Hepatocyte (in vitro differentiated cells): ENCODE measurements at regions not wholly inside any gene's neighbourhood (a gene's known extent, or its start where the extent isn't known, plus 50 kb on each side); places are given as distances from the start of the nearest gene placed in this dataset.

Source experiments
- DNase-seq: peaks from one replicate; pipeline ENCODE4 v3.0.0-alpha.2; 2016; ENCODE audit warnings: low spot score
- H2AFZ ChIP-seq: fragments of 200-600 bp; sonication (generic); 2 replicates; pipeline ENCODE4 v1.6.0; 2016; ENCODE audit warnings: antibody characterized with exemption, mild to moderate bottlenecking
- H3K27ac ChIP-seq: fragments of 200-600 bp; sonication (generic); 2 replicates; pipeline ENCODE4 v1.5.1; 2016; ENCODE audit warnings: mild to moderate bottlenecking
- H3K27me3 ChIP-seq: fragments of 200-600 bp; sonication (generic); 2 replicates; pipeline ENCODE4 v1.6.1; 2016
- H3K36me3 ChIP-seq: fragments of 200-600 bp; sonication (generic); replicated peaks from 2 replicates; pipeline ENCODE4 v1.5.1; 2016; ENCODE audit warnings: low read depth; ENCODE audit not compliant: insufficient read depth
- H3K4me1 ChIP-seq: fragments of 200-600 bp; sonication (generic); 2 replicates; pipeline ENCODE4 v1.5.1; 2016; ENCODE audit warnings: mild to moderate bottlenecking, moderate library complexity; ENCODE audit not compliant: insufficient read depth
- H3K4me2 ChIP-seq: fragments of 200-600 bp; sonication (generic); 2 replicates; pipeline ENCODE4 v1.6.0; 2016
- H3K4me3 ChIP-seq: fragments of 200-600 bp; sonication (generic); 2 replicates; pipeline ENCODE4 v1.5.1; 2016; ENCODE audit warnings: mild to moderate bottlenecking
- H3K79me2 ChIP-seq: fragments of 200-600 bp; sonication (generic); 2 replicates; pipeline ENCODE4 v1.6.0; 2017; ENCODE audit warnings: mild to moderate bottlenecking
- H3K9me2 ChIP-seq: fragments of 200-600 bp; sonication (generic); replicated peaks from 2 replicates; pipeline ENCODE4 v1.6.0; 2017; ENCODE audit warnings: mild to moderate bottlenecking; ENCODE audit not compliant: insufficient read depth
- H3K9me3 ChIP-seq: fragments of 200-600 bp; sonication (generic); 2 replicates; pipeline ENCODE4 v1.5.1; 2016; ENCODE audit warnings: low read depth, mild to moderate bottlenecking
- H4K20me1 ChIP-seq: fragments of 200-600 bp; sonication (generic); 2 replicates; pipeline ENCODE4 v1.6.0; 2016; ENCODE audit warnings: mild to moderate bottlenecking; ENCODE audit not compliant: insufficient read depth, poor library complexity, severe bottlenecking
- EZH2 ChIP-seq: fragments of 200-600 bp; sonication (generic); IDR thresholded peaks from 2 replicates; pipeline ENCODE4 v1.6.1; 2016; ENCODE audit warnings: antibody characterized with exemption, mild to moderate bottlenecking, borderline replicate concordance
- EZH2phosphoT487 ChIP-seq: fragments of 200-600 bp; sonication (generic); IDR thresholded peaks from one replicate; pipeline ENCODE4 v1.6.1; 2018; ENCODE audit warnings: antibody characterized with exemption, mild to moderate bottlenecking, low read depth, moderate library complexity; ENCODE audit not compliant: unreplicated experiment, severe bottlenecking
- WGBS: methylation state at CpG from one replicate; pipeline ENCODE4 v1.1.6; 2016; ENCODE audit warnings: low lambda C conversion rate; ENCODE audit errors: missing lambda C conversion rate; 5-methylcytosine and 5-hydroxymethylcytosine counted together
- TF ChIP-seq, protein P1 (sequence below): fragments of 200-600 bp; sonication (generic); IDR thresholded peaks from 2 replicates; pipeline ENCODE4 v1.5.1; 2016; ENCODE audit warnings: antibody characterized with exemption, mild to moderate bottlenecking; ENCODE audit not compliant: poor library complexity

DNA sequence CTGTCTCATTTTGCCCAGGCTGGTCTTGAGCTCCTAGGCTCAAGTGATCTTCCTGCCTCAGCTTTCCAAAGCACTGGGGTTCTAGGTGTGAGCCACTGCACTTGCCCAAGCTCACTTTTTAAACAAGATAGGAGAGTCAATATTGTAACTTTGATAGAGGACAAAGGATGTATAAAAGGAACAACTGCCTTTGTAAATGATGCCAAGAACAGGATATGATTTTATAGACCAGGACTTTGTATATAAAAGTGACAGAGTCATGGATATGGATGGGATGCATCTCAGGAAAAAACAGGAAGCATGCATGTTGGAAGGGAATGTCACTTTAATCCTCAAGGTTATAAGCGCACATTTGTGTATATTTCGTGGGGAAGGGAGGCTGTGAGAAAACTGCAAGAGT is 338.4 kb downstream of the PRL start:
- no peak for DNase-seq
- no peaks in the 10 kb centered on the region for H3K27me3 ChIP-seq
- no peaks in the 10 kb centered on the region for H3K36me3 ChIP-seq
- WGBS, result 85% methylated on average over 2 of the region's 2 CpGs
- no peak overlapping the region for H3K4me2 ChIP-seq
- peaks cover 10% of the 10 kb centered on the region for H3K4me1 ChIP-seq
- H3K9me2 ChIP-seq, result no peaks in the 10 kb centered on the region
- H3K79me2 ChIP-seq, result no peaks in the 10 kb centered on the region
- H3K27ac ChIP-seq, result no peak overlapping the region
- H3K9me3 ChIP-seq, result no peaks in the 10 kb centered on the region
- no peaks in the 10 kb centered on the region for H4K20me1 ChIP-seq
- H2AFZ ChIP-seq, result no peak overlapping the region
- no peak overlapping the region for H3K4me3 ChIP-seq
- TF ChIP-seq EZH2phosphoT487 (no peak), EZH2 (no peak)
- TF ChIP-seq, protein P1, sequence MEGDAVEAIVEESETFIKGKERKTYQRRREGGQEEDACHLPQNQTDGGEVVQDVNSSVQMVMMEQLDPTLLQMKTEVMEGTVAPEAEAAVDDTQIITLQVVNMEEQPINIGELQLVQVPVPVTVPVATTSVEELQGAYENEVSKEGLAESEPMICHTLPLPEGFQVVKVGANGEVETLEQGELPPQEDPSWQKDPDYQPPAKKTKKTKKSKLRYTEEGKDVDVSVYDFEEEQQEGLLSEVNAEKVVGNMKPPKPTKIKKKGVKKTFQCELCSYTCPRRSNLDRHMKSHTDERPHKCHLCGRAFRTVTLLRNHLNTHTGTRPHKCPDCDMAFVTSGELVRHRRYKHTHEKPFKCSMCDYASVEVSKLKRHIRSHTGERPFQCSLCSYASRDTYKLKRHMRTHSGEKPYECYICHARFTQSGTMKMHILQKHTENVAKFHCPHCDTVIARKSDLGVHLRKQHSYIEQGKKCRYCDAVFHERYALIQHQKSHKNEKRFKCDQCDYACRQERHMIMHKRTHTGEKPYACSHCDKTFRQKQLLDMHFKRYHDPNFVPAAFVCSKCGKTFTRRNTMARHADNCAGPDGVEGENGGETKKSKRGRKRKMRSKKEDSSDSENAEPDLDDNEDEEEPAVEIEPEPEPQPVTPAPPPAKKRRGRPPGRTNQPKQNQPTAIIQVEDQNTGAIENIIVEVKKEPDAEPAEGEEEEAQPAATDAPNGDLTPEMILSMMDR, result no peak

DNA sequence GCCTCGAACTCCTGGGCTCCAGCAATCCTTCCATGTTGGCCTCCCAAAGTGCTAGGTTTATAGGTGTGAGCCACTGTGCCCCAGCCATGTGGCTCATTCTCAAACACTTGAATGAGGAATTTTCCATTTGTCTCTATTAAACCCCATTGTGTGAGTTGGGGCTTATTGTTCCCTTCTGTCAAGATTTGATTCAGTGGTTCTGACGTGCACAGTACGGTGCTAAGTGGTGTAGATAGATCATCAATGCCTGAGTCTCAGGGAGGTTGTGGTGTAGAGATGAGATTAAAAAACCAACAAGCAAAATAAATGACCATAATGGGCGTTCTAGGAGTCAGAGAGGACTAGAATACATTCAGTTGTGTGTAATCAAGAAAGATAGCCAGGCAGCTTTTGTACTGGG is 335.6 kb downstream of the PRL start:
- Histone ChIP-seq H3K4me1 (no peaks in the 10 kb centered on the region), H3K9me3 (no peaks in the 10 kb centered on the region), H3K79me2 (no peaks in the 10 kb centered on the region), H3K4me3 (no peak overlapping the region), H3K36me3 (peaks cover 3% of the 10 kb centered on the region), H3K9me2 (no peaks in the 10 kb centered on the region), H3K4me2 (no peak overlapping the region), H3K27ac (no peak overlapping the region), H2AFZ (no peak overlapping the region), H3K27me3 (no peaks in the 10 kb centered on the region), H4K20me1 (no peaks in the 10 kb centered on the region)
- WGBS, result 97% methylated on average over 4 of the region's 4 CpGs
- DNase-seq, result no peak
- no peak for TF ChIP-seq EZH2
- TF ChIP-seq EZH2phosphoT487, result no peak
- TF ChIP-seq, protein P1, result no peak

DNA sequence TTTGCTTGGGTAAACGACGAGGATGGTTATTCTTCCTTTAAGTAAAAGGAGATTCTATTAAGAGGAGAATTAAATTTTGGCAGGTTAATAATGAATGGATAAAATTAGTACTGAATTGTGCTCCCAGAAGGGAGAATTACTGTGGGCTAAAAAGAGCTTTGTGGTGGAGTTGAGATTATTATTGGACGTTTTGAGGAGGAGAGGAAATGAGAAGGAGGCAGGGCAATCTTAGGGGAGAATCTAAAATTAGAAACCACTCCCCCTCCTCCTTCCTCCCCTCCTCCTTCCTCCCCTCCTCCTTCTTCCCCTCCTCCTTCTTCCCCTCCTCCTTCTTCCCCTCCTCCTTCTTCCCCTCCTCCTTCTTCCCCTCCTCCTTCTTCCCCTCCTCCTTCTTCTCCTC is 331.8 kb downstream of the PRL start:
- H3K4me2 ChIP-seq, result no peak overlapping the region
- no peaks in the 10 kb centered on the region for H3K79me2 ChIP-seq
- DNase-seq, result no peak
- TF ChIP-seq EZH2phosphoT487 (no peak), EZH2 (no peak)
- TF ChIP-seq, protein P1, result no peak
- 73% methylated on average over 3 of the region's 3 CpGs for WGBS
- no peaks in the 10 kb centered on the region for H3K27me3 ChIP-seq
- H3K4me1 ChIP-seq, result peaks cover 13% of the 10 kb centered on the region
- no peaks in the 10 kb centered on the region for H4K20me1 ChIP-seq
- no peak overlapping the region for H3K4me3 ChIP-seq
- H3K36me3 ChIP-seq, result peaks cover 3% of the 10 kb centered on the region
- no peak overlapping the region for H2AFZ ChIP-seq
- H3K9me3 ChIP-seq, result no peaks in the 10 kb centered on the region
- no peaks in the 10 kb centered on the region for H3K9me2 ChIP-seq
- no peak overlapping the region for H3K27ac ChIP-seq
